DND-41 (cell line): ENCODE measurements at regions not wholly inside any gene's neighbourhood (a gene's known extent, or its start where the extent isn't known, plus 50 kb on each side); places are given as distances from the start of the nearest gene placed in this dataset.

Experiments used
- EZH2 ChIP-seq: IDR thresholded peaks from 3 replicates; pipeline ENCODE4 v1.6.1; 2012; ENCODE audit warnings: borderline replicate concordance, low read depth, mild to moderate bottlenecking, moderate library complexity, low read length, inconsistent platforms; ENCODE audit not compliant: severe bottlenecking
- TF ChIP-seq, protein P1 (sequence below): IDR thresholded peaks from 2 replicates; pipeline ENCODE4 v1.5.1; 2012; ENCODE audit warnings: borderline replicate concordance, low read length, moderate library complexity, mild to moderate bottlenecking; ENCODE audit not compliant: poor library complexity, severe bottlenecking; ENCODE audit errors: extremely low read depth

DNA sequence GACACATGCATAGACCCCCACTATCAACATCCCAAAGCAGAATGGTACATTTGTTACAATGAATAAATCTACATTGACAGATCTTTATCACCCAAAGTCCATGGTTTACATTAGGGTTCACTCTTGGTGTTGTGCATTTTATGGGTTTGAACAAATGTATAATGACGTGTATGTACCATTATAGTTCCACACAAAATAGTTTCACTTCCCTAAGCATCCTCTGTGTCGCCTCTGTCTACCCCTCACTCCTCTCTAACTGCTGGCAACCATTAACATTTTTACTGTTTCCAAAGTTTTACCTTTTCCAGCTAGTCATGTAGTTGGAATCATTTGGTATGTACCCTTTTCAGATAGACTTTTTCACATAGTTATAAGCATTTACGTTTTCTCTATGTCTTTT lies 69.5 kb upstream of the LMO3 start:
- TF ChIP-seq, protein P1, sequence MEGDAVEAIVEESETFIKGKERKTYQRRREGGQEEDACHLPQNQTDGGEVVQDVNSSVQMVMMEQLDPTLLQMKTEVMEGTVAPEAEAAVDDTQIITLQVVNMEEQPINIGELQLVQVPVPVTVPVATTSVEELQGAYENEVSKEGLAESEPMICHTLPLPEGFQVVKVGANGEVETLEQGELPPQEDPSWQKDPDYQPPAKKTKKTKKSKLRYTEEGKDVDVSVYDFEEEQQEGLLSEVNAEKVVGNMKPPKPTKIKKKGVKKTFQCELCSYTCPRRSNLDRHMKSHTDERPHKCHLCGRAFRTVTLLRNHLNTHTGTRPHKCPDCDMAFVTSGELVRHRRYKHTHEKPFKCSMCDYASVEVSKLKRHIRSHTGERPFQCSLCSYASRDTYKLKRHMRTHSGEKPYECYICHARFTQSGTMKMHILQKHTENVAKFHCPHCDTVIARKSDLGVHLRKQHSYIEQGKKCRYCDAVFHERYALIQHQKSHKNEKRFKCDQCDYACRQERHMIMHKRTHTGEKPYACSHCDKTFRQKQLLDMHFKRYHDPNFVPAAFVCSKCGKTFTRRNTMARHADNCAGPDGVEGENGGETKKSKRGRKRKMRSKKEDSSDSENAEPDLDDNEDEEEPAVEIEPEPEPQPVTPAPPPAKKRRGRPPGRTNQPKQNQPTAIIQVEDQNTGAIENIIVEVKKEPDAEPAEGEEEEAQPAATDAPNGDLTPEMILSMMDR: no peak
- no peak for TF ChIP-seq EZH2
